ENCODE measurements at regions not wholly inside any gene's neighbourhood (a gene's known extent, or its start where the extent isn't known, plus 50 kb on each side); places are given as distances from the start of the nearest gene placed in this dataset.

GRCh38 chrX:45630078-45630477, 429.4 kb upstream of the DIPK2B start:
- TF ChIP-seq GLIS2 (tag by site-specific recombination; IDR thresholded peaks at IDR 0.05) (no peak), ZNF362 (tag by site-specific recombination; IDR thresholded peaks at IDR 0.05) (no peak), ZNF121 (tag by site-specific recombination; IDR thresholded peaks at IDR 0.05) (no peak), ZFP41 (tag by site-specific recombination; IDR thresholded peaks at IDR 0.05; ENCODE audit: borderline replicate concordance) (no peak), WT1 (tag by site-specific recombination; IDR thresholded peaks at IDR 0.05) (no peak), ZNF175 (tag by site-specific recombination; IDR thresholded peaks at IDR 0.05) (no peak), ZNF677 (tag by site-specific recombination; IDR thresholded peaks at IDR 0.05) (no peak), INSM2 (tag by site-specific recombination; IDR thresholded peaks at IDR 0.05) (no peak), CTCF (tag by site-specific recombination; IDR thresholded peaks at IDR 0.05) (no peak), ZNF548 (tag by site-specific recombination; IDR thresholded peaks at IDR 0.05) (no peak), GLIS1 (tag by site-specific recombination; IDR thresholded peaks at IDR 0.05) (no peak), PATZ1 (tag by site-specific recombination; IDR thresholded peaks at IDR 0.05) (no peak)

All from HEK293 (cell line).